HG03097 (cell line): ENCODE measurements at regions not wholly inside any gene's neighbourhood (a gene's known extent, or its start where the extent isn't known, plus 50 kb on each side); places are given as distances from the start of the nearest gene placed in this dataset.

Experiments
- ATAC-seq: cut with Tn5 transposase; IDR thresholded peaks from one replicate; pipeline ENCODE4 v1.9.1; 2021; ENCODE audit not compliant: unreplicated experiment, low FRiP score

GRCh38 chr5:119878712-119879111 lies 249.4 kb downstream of the FAM170A start:
- ATAC-seq, result no peak

DNA sequence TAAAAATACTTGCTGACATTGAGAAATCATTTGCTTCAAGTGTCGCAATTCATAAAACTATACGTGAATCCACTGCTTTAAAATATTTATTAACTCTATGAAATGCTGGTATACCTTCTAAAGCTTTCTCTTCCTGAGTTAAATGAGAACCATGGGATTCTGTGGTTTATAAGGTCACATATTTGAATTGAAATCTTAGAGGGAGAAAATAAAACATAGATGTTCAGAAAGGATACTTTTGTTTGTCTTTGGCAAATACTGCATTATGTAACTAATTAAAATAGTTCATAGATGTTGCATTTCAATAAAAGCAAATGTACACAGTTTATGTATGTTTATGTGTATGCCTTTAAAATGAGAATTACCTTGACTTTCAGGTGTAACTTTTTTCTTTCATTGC lies 250.1 kb downstream of the FAM170A start:
- ATAC-seq, result no peak

- no peak for ATAC-seq
Measured at GRCh38 chr5:119895066-119895465, 265.7 kb downstream of the FAM170A start.

GRCh38 chr5:119896826-119897536 lies 267.6 kb downstream of the FAM170A start:
- ATAC-seq, result no peak

DNA sequence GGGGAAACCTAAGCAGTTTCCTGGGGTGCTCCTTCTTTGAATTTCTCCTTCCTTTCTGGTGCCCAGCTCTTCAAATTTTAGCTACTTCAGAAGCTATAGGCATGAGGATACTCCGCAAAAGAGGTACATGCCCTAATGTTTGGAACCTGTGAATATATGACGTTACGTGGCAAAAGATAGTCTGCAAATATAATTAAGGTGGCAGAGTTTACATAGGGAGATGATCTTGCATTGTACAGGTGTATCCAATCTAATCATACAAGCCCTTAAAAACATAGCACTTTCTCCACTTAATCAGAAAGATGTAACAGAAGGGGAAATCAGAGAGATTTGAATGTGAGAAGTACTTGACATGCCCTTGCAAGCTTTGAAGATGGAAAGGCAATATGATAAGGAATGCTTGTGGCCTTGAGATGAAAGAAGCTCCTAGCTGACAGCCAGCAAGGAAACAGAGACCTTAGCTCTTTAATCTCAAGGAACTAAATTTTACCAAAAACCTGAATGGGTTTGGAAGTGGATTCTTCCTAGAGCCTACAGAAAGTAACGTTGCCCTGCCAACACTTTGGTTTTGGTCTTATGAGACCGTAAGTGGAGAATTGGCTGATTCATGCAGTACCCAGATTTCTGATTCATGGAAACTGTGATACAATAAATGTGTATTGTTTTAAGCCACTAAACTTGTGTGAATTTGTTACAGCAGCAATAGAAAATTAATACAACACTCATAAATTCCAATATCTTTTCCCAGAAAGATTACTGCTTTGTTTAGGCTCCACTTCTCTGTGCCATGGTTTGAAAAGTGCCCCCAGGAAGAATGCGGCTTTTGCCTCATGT lies 268.4 kb downstream of the FAM170A start:
- no peak for ATAC-seq

GRCh38 chr5:119899981-119900380 lies 270.6 kb downstream of the FAM170A start:
- no peak for ATAC-seq

GRCh38 chr5:119902593-119902992 lies 273.2 kb downstream of the FAM170A start:
- ATAC-seq, result no peak

- no peak for ATAC-seq
Measured at GRCh38 chr5:119913425-119913824, 284.1 kb downstream of the FAM170A start.

GRCh38 chr5:119919279-119919678 lies 289.9 kb downstream of the FAM170A start:
- ATAC-seq, result no peak

DNA sequence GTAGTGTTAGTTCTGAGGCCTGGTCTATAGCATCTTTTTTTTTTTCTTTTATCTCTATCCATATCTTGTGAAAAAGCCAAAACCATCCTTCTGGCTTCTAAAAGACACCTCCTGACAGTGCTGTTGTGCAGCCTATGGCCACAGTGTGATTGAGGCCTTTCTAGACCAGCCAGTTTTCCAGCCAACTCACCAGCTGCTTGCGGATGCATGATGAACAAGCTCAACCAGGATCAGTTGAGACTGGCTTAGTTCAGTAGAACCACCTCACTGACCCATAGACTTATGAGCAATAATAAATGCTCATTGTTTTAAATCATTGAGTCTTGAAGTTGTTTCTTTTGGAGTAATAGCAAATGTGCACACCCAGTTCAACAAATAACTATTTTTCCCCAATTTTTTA lies 296.9 kb downstream of the FAM170A start:
- no peak for ATAC-seq

GRCh38 chr5:119928974-119929373 lies 299.6 kb downstream of the FAM170A start:
- no peak for ATAC-seq

DNA sequence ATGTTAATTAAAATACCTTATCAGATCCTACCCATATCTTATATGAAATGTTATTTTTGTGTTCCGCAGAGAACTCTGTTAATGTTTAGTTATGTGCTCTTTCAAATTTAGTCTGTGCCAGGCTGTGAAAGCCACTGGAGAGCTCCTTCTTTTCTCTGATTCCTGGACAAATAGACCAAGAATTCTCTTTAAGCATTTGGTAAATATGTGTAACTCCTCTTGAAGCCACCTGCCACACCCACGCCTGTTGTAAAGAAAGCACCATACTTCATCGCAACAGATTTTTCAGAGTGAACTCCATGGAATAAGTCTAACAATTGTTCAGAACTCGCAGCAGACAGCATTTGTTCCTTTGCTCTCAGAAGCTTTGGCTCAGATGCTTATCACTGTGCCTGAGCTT lies 301.1 kb downstream of the FAM170A start:
- ATAC-seq, result no peak

DNA sequence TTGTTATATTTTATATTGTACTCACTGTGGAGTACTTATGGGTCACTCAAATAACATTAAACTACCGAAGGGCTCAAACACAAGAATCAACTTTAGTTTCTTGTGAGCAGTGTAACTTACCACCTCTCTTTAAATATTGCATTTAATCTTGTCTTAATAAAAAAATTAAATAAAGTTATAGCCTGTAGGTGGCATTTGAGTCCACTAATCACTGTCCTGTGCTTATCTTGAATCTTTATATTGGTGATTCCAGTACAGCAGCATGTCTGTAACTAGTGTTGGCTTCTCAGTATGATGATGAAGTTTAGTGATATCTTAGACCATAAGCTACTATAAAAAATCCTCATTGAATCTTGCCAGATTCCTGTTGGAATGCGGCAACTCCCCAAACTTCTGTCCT lies 313.8 kb downstream of the FAM170A start:
- ATAC-seq, result no peak

GRCh38 chr5:119945691-119946090 lies 316.3 kb downstream of the FAM170A start:
- no peak for ATAC-seq

GRCh38 chr5:119948162-119948561 lies 318.8 kb downstream of the FAM170A start:
- ATAC-seq, result no peak

GRCh38 chr5:119949426-119949999 lies 320.2 kb downstream of the FAM170A start:
- no peak for ATAC-seq

DNA sequence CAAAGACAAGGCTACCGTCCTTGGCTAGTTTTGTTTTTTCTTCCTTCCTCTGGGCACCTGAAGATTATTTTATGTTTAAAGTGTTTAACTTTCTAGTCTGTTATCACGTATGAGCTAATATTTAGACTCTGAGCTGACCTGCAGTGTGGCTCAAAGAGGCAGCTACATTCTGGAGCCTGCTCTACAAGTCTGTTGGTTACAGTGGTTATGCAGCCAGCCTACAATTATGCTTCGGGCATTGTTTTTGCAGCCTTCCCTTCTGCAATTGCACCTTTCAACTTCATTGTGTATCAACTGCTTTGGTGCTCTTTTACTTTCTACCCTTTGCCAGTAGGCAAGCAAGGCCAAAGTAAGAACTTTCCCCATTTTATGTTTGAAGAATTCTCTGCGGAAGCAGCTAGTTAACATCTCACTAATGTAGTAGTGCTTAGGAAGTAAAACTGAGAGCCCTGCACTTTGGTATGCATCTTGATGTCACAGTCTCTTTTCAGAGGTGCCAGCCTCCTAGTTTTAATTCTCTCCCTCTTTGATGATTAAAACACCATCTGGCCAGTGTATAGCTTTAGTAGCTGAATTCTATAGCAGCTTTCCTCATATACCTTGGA lies 322.1 kb downstream of the FAM170A start:
- no peak for ATAC-seq

DNA sequence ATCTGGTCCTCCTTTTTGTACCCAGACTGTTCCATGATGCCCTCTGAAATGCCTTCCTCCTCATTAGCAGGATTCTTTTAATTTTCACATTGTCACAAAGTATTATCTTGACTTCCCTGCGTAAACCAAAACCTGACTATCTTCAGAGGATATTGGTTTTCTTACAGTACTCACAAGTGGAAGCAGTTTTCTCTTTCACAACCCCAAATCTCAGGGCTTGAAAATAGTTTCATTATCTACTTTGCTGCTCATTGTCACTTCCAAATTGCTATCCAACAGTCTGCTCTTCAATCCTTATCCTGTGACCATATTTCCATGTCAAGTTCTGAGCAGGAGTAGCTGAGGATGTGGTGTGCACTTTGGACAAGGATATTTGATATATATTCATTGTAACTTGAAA lies 324.1 kb downstream of the FAM170A start:
- no peak for ATAC-seq

GRCh38 chr5:119954106-119954505 lies 324.7 kb downstream of the FAM170A start:
- no peak for ATAC-seq

GRCh38 chr5:119961993-119962392 lies 332.6 kb downstream of the FAM170A start:
- no peak for ATAC-seq

- no peak for ATAC-seq
Measured at GRCh38 chr5:119966028-119966427, 336.7 kb downstream of the FAM170A start.
